KMS-11 (cell line): ENCODE measurements at regions not wholly inside any gene's neighbourhood (a gene's known extent, or its start where the extent isn't known, plus 50 kb on each side); places are given as distances from the start of the nearest gene placed in this dataset.

Source experiments
- H2AFZ ChIP-seq: fragments of 200-600 bp; sonication (generic); 2 replicates; pipeline ENCODE4 v1.6.1; 2016; ENCODE audit warnings: antibody characterized with exemption, mixed run types, low read depth
- H3K27ac ChIP-seq: fragments of 200-600 bp; sonication (generic); 2 replicates; pipeline ENCODE4 v1.6.1; 2016; ENCODE audit warnings: mild to moderate bottlenecking, mixed run types
- H3K27me3 ChIP-seq: fragments of 200-600 bp; sonication (generic); 2 replicates; pipeline ENCODE4 v1.6.1; 2017; ENCODE audit warnings: mild to moderate bottlenecking, low read depth, mixed run types, moderate library complexity; ENCODE audit not compliant: insufficient read depth
- H3K36me3 ChIP-seq: fragments of 200-600 bp; sonication (generic); 2 replicates; pipeline ENCODE4 v1.6.1; 2017; ENCODE audit warnings: mild to moderate bottlenecking, mixed run types; ENCODE audit not compliant: insufficient read depth
- H3K4me1 ChIP-seq: fragments of 200-600 bp; sonication (generic); 2 replicates; pipeline ENCODE4 v1.6.1; 2016; ENCODE audit warnings: mild to moderate bottlenecking, low read depth, mixed run types; ENCODE audit not compliant: poor library complexity, severe bottlenecking
- H3K4me2 ChIP-seq: fragments of 200-600 bp; sonication (generic); 2 replicates; pipeline ENCODE4 v1.7.0; 2016; ENCODE audit warnings: mild to moderate bottlenecking, mixed run types
- H3K4me3 ChIP-seq: fragments of 200-600 bp; sonication (generic); IDR thresholded peaks from 2 replicates; pipeline ENCODE4 v1.6.1; 2017; ENCODE audit warnings: low read depth, low read length, mixed read lengths; ENCODE audit not compliant: insufficient read depth
- H3K79me2 ChIP-seq: fragments of 200-600 bp; sonication (generic); 2 replicates; pipeline ENCODE4 v1.6.1; 2016; ENCODE audit warnings: low read depth, mixed run types; ENCODE audit not compliant: insufficient read depth
- H3K9ac ChIP-seq: fragments of 200-600 bp; sonication (generic); 2 replicates; pipeline ENCODE4 v1.6.1; 2016; ENCODE audit warnings: mild to moderate bottlenecking, mixed run types
- H4K20me1 ChIP-seq: fragments of 200-600 bp; sonication (generic); 2 replicates; pipeline ENCODE4 v1.6.1; 2016; ENCODE audit warnings: mild to moderate bottlenecking, mixed run types; ENCODE audit not compliant: insufficient read depth
- CTCF ChIP-seq: fragments of 200-600 bp; sonication (generic); conservative IDR thresholded peaks from 2 replicates; pipeline ENCODE4 v1.6.1; 2017; ENCODE audit warnings: low read depth, mild to moderate bottlenecking, antibody characterized with exemption, low read length, moderate library complexity, mixed read lengths

DNA sequence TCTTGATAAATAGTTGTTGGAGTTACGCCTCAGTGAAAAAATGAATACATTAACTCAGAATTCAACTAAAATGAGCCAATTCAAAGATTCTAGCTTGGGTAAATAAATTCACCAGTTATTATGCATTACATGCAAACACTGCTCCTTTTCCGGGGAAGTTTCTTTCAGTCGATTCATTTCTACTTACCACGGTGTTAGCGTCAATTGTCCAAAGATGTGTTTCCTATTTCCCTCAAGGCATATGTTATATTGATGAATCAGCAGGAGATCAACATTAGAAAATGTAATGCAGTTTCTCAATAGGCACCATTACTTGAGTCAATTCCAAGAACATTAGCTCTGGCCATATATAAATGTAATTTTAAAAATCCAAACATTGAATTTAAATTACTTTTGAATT is 517.7 kb downstream of the OTOL1 start:
- Histone ChIP-seq H3K4me3 (no peak overlapping the region), H3K4me2 (no peak overlapping the region)

GRCh38 chr3:162015856-162016255 is 519.2 kb downstream of the OTOL1 start:
- no peak overlapping the region for H3K27ac ChIP-seq
- H3K79me2 ChIP-seq = no peaks in the 10 kb centered on the region
- H3K4me3 ChIP-seq = no peak overlapping the region
- H2AFZ ChIP-seq = no peak overlapping the region
- no peaks in the 10 kb centered on the region for H3K4me1 ChIP-seq
- no peak for TF ChIP-seq CTCF
- no peaks in the 10 kb centered on the region for H4K20me1 ChIP-seq
- H3K9ac ChIP-seq = no peak overlapping the region
- H3K36me3 ChIP-seq = no peaks in the 10 kb centered on the region
- H3K4me2 ChIP-seq = no peak overlapping the region
- H3K27me3 ChIP-seq = no peaks in the 10 kb centered on the region

More for the DNA sequence above, 517.7 kb downstream of the OTOL1 start:
- Histone ChIP-seq H3K36me3 (no peaks in the 10 kb centered on the region), H2AFZ (no peak overlapping the region), H3K27ac (no peak overlapping the region), H3K27me3 (no peaks in the 10 kb centered on the region), H3K79me2 (no peaks in the 10 kb centered on the region), H3K4me1 (no peaks in the 10 kb centered on the region), H4K20me1 (no peaks in the 10 kb centered on the region), H3K9ac (no peak overlapping the region)
- no peak for TF ChIP-seq CTCF

DNA sequence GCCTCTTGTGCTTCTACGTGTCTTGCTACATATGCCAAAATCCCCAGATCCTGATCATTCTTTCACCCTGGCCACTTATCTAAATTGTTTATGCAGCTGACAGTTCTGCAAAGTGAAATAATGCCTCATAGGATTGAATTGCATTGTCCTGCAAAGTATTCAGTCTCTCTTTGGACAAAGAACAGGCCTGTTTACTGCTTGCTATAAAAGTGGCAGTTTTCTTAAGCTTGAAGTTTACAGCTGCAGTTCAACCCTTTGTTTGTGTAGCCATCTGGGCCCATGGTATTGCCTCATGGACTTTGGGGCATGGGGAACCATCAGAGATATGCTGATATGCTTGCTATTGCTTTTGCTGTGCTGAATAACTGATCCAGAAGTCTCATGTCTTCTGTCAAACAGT is 523.2 kb downstream of the OTOL1 start:
- H2AFZ ChIP-seq = no peak overlapping the region
- H3K4me3 ChIP-seq = no peak overlapping the region
- no peaks in the 10 kb centered on the region for H3K36me3 ChIP-seq
- H3K27me3 ChIP-seq = no peaks in the 10 kb centered on the region
- no peaks in the 10 kb centered on the region for H3K79me2 ChIP-seq
- no peak overlapping the region for H3K9ac ChIP-seq
- TF ChIP-seq CTCF = no peak
- no peak overlapping the region for H3K4me2 ChIP-seq
- no peak overlapping the region for H3K27ac ChIP-seq
- H4K20me1 ChIP-seq = no peaks in the 10 kb centered on the region
- no peaks in the 10 kb centered on the region for H3K4me1 ChIP-seq

DNA sequence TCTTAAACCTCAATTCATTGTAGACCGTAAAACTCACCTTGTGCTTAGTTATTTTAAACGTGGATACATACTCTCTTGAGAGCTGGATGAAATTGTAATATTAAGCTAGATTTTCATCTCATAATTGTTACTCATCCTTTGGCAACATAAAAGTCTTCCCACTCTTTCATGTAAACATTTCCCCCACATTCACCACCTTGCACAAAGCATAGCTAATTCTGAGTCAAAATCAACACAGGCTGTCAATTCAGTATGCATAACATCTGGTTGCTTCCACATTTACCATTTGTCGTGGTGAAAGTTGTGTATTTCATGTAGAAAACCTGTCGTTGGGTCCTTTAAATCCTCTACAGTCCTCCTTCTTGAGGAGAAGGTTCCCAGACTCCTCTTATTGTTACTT is 524.6 kb downstream of the OTOL1 start:
- H3K4me1 ChIP-seq = no peaks in the 10 kb centered on the region
- TF ChIP-seq CTCF = no peak

More for the DNA sequence above, 524.6 kb downstream of the OTOL1 start:
- Histone ChIP-seq H3K4me2 (no peak overlapping the region), H3K4me3 (no peak overlapping the region), H4K20me1 (no peaks in the 10 kb centered on the region), H3K9ac (no peak overlapping the region), H3K27ac (no peak overlapping the region), H3K27me3 (no peaks in the 10 kb centered on the region), H3K79me2 (no peaks in the 10 kb centered on the region), H2AFZ (no peak overlapping the region), H3K36me3 (no peaks in the 10 kb centered on the region)
